HG03108 (cell line): ENCODE measurements at regions not wholly inside any gene's neighbourhood (a gene's known extent, or its start where the extent isn't known, plus 50 kb on each side); places are given as distances from the start of the nearest gene placed in this dataset.

Experiments used
- ATAC-seq: cut with Tn5 transposase; IDR thresholded peaks from one replicate; pipeline ENCODE4 v1.9.1; 2021; ENCODE audit warnings: moderate library complexity; ENCODE audit not compliant: unreplicated experiment

- no peak for ATAC-seq
These were observed 138.5 kb upstream of the IQSEC1 start for GRCh38 chr3:13211605-13212210.

GRCh38 chr3:13210221-13210975 lies 137.2 kb upstream of the IQSEC1 start:
- ATAC-seq: no peak

GRCh38 chr3:13209634-13209997 lies 136.4 kb upstream of the IQSEC1 start:
- no peak for ATAC-seq

DNA sequence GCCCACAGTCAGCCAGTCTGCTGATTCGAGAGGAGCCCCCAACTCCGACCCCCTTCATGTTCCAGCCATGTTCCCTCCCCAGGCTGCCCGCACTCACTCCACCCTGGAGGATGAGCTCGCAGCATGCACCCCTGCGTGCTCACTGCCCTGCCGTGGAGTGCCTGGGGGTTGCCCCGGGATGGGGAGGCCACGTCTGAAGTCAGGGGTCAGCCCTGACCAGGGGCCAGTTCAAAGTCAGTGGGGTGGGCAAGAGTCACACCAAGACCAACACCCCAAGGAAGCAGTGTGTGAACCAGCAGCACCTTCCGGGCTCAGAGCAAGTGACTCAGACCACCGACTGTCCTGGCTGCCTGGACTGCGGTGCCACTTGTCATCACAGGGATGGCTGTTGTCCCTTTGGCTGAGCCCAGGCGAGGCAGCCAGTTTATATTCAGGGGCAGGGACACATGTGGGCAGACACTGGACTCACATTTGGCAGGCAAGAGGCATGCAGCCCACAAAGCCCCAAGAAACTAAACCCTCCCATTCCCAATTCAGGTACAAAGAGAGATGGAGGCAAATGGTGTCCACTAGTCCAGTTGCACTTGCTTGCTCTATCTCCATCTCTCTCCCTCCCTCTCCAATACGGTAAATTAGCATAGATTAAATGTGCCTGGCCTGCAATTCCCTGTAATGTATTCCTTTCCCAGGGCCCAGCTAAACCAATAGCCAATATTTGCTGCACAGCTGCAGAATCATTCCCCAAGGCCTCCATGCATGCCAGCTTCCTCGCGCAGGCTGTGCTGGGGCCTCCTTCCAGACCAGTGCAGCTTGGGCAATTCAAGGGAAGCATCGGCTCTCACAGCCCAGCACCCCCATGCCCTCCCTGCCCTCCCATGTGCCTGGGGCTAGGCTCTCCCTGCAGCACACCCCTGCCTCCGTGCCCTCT lies 135.7 kb upstream of the IQSEC1 start:
- ATAC-seq: no peak

- ATAC-seq: no peak
These were observed 134.9 kb upstream of the IQSEC1 start for GRCh38 chr3:13207975-13208705.

DNA sequence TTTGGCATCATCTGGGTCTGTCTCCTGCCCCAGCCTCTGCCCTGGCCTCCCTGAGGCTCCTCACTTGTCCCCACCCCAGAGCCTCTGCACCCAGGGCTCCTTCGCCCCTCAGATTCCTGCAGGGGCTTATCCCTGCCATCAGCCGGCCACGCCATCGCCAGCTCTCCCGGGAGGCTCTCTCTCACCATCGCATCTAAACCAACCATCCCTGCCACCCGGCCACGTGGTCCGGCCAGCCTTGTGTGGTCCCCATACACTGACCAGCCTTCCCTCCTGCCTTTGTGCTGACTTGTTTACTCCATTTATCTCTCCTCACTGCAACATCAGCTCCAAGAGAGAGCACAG lies 134.3 kb upstream of the IQSEC1 start:
- no peak for ATAC-seq

- ATAC-seq: no peak
These were observed 133.8 kb upstream of the IQSEC1 start for GRCh38 chr3:13206799-13207577.

GRCh38 chr3:13205567-13206143 lies 132.4 kb upstream of the IQSEC1 start:
- no peak for ATAC-seq

GRCh38 chr3:13204177-13204581 lies 130.9 kb upstream of the IQSEC1 start:
- no peak for ATAC-seq

- no peak for ATAC-seq
These were observed 130.4 kb upstream of the IQSEC1 start for GRCh38 chr3:13203398-13204176.

DNA sequence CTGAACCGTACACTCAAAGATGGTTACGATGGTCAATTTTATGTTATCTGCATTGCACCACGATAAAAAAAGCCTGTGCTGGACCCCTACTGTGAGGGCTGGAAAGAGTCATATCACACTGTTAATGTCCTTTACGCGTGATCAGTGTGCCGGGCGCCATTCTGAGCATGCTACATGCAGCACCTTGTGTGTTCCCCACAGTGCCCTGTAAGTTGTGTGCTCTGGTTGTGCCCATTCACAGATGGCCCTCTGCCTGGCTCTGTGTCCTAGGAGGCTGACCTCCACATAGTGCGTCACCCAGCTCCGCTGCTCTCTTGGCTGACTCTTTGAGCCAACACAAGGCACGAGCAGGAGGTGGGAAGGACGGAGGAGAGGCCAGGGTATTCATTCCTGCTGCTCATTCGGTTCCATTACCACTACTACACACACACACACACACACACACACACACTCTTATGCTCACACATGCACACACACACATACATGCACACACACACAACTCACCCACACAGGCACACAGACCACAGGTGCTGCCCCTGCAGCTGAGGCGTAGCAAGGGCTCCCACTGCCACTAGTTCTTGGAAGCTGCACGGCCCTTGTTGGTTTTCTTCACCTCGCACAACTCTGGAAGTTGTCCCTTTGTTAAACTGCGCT lies 129.6 kb upstream of the IQSEC1 start:
- no peak for ATAC-seq

GRCh38 chr3:13201851-13202250 lies 128.6 kb upstream of the IQSEC1 start:
- ATAC-seq: no peak

DNA sequence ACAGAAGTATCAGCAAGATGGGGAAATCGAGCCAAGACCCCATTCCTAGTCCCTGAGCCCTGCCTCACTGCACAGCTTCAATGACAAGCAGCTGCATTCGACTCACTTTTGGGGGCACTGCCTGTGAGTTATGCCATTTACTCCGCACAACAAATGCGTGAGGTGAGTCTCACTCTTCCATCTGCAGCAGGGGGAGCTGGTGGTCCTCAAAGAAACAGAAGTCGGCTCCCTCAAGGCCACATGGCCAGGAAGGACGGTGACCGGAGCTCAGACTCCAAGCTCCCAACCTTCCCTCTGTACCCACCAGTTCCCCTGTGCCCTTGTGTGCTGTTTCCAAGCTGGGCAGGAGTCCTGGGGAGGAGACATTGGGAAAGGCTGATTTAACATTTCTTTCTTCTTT lies 127.7 kb upstream of the IQSEC1 start:
- no peak for ATAC-seq

DNA sequence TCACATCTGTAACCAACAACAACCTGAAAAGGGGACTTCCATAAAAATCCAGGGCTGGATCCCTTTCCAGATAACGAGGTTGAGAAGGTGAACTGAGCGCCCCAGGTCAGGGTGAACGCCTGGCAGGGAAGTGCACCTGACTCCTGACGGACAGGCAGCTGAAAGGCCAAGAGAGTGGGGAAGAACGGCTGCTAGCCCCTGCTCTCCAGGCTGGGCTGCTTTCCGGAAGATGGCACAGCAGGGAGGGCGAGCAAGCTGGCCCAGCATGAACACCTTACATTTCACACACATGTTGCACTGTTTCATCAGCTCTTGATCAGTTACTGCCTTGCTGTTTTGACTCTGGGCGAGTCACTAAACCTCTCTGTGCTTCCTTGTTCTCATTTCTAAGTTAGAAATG lies 127.2 kb upstream of the IQSEC1 start:
- no peak for ATAC-seq

DNA sequence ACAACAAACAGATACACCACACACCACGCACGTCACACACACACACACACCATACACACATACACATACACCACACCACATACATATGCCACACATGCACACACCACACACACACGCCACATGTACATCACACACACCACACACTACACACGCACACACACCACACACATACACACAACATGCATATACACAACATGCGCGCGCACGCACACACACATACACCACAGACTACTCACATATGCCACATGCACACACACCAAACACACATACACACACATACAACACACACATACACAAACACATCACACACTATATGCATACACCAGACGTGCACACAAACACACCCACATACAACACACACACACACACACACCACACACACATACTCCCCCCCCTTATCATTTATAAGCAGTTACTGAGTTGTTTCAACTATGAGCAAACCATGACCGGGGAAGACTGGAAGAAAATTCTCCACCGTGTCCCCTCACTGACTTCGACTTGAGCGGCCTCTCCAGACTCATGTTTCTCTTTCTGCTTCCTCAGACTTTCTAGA lies 126.7 kb upstream of the IQSEC1 start:
- ATAC-seq: no peak

DNA sequence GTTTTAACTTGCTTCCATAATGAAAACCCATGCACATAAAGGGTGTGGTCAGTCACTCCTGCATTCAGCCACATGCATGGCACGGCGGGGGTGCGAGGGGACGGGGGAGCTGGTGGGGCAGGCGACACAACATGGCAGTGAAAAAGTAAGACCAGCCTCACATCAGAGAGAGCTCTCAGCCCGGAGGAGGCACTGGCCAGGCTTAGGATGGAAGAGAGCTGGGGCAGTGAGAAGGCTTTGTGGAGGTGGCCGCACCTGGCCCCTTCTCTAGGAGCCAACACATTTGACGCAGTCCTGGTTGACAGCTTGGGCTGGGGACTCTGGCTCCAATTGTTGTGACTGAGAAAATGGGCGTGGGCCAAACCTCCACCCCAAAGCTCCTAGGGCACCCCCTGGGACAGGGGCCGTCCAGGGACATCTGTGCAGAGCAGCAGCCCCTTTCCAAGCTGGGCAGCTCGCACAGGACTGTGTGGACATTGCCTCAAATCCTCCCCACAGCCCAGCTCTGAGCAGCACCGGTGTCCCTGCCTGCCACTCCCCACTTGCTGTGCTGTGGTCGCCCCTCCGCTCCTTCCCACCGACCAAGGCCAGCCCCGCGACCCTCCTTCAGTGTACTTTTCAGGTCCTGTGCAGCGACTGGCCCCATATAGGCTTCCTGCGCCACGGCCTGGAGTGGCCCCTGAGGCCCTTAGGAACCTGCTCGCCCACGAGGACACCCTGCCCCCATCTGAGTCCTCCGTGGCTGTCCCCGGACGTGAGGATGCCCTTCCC lies 126.0 kb upstream of the IQSEC1 start:
- ATAC-seq: no peak

DNA sequence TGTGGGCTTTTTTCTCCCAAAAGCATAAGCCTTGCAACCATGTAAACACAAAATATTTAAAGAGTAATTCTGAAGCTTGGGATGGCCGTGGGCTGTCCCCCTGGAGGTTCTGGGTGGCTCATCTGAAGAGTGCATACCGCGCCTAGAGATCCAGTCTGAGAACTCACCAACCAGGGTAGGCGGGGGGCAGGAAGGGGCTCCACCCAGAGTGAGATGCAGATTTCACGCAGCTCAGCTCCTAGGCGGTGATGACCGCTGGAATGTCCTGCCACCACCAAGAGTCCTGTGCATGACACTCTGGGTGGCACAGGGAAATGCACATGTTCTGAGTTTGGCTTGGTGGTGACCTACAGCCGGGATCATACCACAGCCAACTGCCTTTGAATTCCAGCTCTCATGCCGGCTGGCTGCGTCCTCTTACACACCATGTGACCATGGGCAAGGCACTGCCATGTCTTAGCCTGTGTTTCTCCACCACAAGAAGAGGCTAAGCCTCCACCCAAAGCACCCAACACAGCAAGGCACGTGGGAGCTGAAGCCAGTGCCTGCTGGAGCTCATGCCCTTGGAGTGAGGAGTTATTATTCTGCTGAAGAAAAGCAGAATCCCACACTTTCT lies 125.1 kb upstream of the IQSEC1 start:
- ATAC-seq: no peak
